ENCODE measurements at regions not wholly inside any gene's neighbourhood (a gene's known extent, or its start where the extent isn't known, plus 50 kb on each side); places are given as distances from the start of the nearest gene placed in this dataset.

GRCh38 chr2:8563814-8564474 lies 117.9 kb upstream of the ID2 start:
- no peak for DNase-seq

GRCh38 chr2:8564475-8564874 lies 117.4 kb upstream of the ID2 start:
- no peak for DNase-seq

- DNase-seq = no peak
These were observed 116.3 kb upstream of the ID2 start for GRCh38 chr2:8565399-8566154.

- DNase-seq = no peak
These were observed 115.6 kb upstream of the ID2 start for GRCh38 chr2:8566155-8566670.

DNA sequence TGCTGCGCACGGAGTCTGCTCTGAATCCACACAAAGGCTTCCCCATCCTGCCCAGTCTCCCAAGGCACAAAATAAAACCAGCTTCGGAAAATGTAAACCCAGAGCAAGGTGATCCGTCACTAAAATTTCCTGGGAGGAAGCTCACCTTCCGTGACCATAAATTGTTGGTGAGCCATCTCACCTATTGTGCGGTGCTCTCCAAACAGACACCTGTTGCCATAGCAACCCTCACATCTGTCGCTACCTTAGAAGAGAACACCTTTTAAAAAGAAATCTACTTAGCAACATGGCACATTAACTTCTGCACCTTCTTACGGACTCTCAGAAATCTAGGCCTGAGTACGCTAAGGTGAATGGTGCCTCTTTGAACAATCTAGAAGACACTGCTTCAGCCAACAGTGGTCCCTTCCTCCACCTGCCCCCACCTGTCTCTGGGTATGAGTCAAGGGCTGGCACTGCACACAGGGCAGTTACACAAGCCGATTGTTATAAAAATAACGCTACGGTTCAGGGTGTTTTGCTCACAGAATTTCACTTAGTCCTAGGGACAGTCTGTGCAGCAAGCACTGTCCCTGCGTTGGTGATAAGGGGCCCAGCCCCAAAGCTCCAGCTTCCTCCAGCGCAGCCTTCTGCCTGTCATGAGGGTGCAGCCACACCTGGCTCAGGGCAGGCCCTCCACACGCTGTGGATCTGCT lies 114.9 kb upstream of the ID2 start:
- no peak for DNase-seq

DNA sequence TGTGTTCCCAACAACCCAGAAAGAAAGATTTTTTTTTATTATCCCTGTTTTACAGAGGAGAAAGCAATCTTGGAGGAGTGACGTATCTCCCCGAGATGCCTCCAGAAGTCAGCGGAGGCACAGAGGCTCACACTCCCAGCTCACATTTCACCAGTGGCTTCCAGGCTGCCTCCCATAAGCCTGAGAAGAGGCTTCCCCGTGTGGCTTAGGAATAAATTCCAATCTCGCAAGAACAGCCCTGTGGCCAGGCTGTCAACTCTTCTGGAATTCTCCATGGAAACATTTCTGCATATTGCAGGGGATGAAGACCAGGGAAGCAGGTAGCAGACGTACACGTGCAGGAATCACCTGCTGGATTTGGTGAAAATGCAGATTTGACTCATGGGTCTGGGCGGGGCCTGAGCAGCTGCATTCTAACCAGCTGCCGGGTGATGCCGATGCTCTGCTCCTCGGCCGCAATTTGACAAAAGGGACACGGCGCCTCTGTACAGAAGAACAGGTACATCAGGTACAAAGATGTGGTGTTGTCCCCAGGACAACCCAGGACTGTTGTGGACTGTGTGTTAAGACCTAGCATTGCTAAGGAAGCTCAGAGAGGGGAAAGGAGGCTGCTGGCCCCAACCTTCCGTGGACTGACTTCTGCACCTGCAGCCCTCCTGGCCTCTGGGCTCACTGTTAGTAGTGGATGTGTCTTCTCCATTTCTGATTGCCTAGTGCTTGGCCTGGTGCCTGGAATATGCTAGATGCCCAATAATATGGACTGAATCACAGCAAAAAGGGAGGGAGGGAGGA lies 114.2 kb upstream of the ID2 start:
- no peak for DNase-seq

DNA sequence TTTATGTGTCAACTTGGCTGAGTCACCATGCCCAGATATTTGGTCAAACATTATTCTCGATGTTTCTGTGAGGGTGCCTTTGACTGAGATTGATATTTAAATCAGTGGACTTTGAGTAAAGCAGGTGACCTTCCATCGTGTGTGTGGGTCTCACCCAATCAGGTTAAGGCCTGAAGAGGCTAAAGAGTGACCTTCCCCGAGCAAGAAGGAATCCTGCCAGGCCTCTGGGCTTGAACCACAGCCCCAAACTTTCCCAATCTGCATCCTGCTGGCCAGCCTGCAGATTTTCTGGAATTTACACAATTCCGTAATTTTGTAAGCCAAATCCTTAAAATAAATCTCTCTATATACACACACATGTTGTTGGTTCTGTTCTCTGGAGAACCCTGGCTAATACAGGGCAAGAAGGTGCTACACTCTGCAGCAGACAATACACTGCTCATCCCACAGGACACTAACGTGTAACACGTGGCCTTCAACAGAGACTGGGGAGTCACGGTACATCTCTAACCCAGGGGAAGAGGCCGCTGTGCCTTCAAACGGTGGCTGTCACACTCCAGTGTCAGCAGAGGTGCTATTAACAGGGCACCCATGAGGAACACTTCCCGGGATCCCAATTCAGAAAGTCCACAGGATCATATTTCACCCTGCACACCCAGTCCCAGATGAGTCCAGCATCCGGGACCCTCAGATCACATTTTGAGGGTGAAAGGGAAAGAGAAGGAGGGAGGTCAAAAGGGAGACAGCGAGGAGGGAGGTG lies 113.1 kb upstream of the ID2 start:
- no peak for DNase-seq

- no peak for DNase-seq
These were observed 112.4 kb upstream of the ID2 start for GRCh38 chr2:8569332-8569930.

DNA sequence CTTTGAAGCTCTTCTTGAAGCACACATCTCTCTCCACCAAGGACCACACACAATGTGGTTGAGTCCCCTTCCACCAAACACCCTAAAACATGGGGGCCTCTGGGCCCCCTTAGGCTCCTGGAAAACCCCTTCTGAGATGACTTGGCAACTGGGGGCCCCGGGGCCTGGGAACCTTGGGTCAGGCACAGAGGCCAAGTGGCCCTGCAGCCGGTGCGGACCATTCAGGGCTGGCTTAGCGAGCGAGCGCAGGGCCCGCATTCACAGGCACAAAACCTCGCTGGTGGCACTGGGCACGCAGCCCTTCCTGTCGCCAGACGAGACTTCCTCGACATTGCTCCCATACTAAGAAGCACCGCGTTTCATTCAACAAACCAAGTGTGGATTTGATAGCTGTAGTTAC lies 111.2 kb upstream of the ID2 start:
- no peak for DNase-seq

GRCh38 chr2:8571301-8571791 lies 110.5 kb upstream of the ID2 start:
- no peak for DNase-seq

GRCh38 chr2:8571792-8572499 lies 109.9 kb upstream of the ID2 start:
- no peak for DNase-seq

DNA sequence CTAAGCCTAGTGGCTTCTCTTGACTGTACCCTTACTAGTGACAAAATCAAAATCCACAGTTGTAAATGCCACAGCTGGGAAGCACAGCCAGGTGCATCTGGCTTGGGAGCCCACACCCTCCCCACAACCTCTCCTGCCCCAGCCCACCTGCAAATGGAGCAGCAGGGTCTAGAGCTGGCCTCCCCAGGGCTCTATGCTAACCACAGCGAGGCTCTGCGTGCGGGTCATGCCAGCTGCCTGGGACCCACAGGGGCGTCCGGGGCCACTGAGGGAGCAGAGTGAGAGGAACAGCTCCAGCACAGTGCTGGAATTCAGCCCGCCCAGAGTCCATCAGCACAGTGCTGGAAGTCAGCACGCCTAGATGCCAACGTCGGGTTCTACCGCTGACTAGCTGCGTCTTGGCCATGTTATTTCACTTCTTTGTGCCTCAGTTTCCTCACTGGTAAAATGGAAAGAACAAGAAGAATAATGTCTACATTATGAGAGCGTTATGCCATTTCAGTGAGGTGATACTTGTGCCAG lies 109.1 kb upstream of the ID2 start:
- DNase-seq = no peak

DNA sequence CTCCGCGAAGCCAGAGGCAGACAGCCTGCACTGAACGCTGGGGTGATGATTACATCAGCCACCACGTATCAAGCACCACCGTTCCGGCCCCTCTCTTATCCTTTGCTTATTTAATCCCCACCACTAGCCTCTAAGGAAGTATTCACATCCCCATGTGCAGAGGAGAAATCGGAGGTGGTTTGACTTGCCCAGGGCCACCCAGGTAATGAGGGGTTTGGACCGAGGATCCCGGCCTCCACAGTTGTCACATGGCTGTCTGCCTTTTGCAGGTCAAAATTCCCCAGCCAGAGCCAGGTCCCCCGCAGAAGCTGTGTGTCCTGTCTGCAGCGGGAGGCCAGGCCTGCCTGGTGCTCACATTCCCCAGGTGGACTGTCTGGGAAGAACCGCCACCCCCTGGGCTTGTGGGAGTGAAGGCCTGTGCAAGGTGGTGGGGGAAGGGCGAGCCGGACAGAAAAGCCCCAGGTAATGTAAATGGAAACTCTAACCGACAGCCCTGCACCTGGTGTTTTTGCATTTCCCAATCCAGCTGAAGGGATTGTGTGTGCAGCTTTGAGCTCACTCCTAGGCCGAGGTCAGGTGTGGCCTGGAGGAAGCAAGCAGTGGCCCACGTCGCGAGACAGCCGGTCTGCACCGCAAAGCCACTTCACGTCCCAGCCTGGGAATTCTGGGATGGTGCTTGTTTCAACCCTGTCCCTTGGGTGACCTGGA lies 108.5 kb upstream of the ID2 start:
- DNase-seq = no peak

DNA sequence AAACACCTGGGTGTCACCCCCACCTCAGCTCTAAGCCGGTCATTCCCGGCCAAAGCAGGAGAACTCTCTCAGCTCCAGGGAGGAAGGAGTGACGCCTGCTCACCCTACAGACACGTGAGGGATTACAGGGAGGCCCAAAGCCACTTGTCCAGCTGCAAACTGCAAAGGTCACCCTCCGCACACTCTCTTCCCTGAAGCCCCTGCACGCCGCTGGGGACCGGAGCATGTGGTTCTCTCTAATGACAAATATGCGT lies 108.0 kb upstream of the ID2 start:
- DNase-seq = no peak

DNA sequence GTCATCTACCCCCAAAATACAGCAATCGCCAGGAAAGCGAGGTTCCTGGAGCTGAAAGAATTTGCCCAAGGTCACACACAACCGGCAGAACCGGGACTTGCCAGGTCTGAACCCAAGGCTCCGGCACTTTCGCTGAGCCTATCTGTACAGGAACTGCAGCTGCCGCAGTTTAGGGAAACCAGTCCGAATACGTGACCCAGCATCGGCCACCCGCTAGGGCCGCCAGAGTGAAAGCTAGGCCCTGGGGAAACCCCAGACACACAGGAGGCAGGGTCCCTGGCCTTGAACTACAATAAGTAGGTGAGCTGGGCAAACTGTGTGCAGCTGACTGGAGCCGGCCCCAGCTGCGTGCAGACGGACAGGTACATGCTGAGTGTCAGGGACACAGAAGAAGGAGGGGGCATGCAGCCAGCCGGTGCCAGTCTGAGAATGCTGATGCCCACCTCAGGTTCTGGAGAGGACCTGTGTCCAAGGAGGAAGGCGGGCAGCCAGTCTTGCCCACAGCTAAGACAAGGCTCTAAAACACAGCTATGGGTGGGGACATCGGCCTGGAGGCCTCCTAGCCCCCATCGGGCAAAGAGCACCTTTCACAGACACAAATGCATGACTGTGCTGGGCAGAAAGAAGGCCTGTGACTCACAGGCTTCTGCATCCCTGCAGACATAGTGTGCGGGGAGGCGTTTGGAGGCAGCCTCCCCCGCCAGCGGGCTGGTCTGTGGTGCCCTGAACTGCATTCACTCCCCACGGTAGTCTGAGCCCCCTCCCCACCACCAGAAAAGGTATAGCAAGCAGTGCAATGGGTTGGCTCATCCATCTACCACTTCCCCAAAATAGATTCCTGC lies 107.4 kb upstream of the ID2 start:
- no peak for DNase-seq

DNA sequence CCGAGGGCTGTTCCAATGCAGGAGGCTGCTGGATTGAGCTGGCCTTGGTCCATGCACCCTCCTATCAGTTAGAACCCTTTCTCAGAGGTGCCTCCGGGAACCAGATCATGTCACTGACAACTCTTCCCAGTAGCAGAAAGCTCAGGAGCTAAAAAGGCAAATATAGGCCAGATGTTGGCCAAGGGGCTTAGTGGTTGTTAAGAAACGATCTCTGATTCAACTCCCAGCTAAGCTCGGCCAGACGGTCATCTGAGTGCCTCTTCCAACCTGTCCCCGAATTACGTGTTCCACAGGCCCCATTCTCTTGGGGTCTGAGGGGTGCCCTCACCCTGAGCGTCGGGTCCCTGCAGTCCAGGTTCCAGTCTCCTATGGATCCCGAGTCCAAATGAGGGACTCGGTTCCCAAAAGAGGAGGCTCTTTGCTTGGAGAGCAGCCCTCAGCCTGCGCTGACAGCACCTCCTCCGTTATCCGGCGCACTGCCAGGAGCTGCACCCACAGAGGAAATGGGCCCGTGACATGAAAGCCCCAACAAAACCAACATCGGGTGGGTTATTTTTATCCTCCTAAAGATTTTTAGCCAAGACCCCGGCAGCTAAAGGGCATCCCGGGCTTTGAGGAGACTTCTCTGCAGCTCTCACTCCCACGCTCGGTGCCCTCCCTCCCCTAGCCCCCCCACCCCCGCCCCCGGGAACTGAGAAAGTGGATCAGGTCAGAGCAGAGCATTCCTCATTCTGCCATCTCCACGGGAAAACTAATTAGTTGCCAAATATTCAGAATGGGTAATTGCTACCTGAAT lies 106.6 kb upstream of the ID2 start:
- no peak for DNase-seq

DNA sequence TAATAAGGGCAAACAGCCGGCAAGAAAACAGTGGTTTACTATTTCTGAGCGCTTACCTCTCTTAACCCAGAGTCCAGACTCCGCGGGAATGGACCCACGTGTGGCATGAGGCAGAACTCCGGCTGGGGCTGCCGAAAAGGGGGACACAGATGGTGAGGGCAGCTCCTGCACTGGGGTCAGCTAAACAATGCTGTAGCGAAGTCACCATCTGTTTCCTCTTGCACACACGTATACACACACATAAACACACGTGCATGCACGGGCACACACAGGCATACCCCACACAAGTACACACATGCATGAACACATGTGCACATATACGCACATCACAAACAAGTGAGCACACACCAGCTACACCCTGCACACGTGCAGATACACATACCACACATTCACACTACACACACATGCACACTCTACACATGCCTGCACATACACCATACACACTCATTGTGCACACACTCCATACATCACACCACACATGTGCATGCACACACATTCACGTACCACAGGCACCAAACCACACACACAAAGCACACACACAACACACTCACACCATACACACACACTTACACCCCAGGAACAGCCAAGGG lies 105.9 kb upstream of the ID2 start:
- DNase-seq = no peak

DNA sequence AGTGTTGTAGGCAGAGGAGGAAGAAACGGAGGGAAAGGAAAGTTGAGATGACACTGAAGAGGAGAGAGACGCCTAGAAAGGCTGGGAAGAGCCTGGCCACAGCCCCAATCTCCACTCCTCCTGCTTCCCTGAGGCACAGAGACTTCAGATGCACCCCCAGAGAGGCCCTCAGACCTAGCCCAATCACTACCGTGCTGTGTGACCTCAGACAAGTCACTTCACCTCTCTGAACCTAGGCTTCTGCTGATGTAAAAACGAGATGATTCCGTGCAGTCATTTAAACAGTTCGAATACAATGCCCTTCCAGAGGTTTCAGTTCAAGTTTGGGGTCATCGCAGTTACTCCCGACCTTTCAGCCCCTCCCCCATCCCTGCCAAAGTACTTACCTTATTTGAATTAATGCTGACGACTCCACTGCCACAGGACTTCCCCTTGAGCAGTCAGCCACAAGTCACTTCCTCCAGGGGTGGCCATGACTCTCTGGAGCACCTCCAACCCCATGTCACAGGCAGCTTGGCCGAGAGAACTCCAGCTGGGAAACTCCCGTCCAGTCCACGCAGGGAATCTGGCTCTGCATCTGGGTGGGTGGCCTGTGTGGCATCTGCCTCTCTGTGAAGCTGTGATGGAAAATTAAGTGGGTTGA lies 105.2 kb upstream of the ID2 start:
- no peak for DNase-seq

Measured in NCI-H1436 (cell line).